H1 (cell line): ENCODE measurements at regions not wholly inside any gene's neighbourhood (a gene's known extent, or its start where the extent isn't known, plus 50 kb on each side); places are given as distances from the start of the nearest gene placed in this dataset.

Experiments used
- RAD21 ChIP-seq, 2 experiments: IDR thresholded peaks in 1 of 2; conservative IDR thresholded peaks in 1 of 2; 2 replicates each; pipeline ENCODE4 v1.6.1; 2011; ENCODE audit warnings: low read depth in 2 of 2, low read length in 2 of 2, improper control_type of control experiment in 1 of 2, inconsistent platforms in 1 of 2, mild to moderate bottlenecking in 1 of 2, moderate library complexity in 1 of 2
- RNF2 ChIP-seq: fragments of 200-900, 300-1000 bp; sonication (generic); IDR thresholded peaks from 2 replicates; pipeline ENCODE4 v1.7.1; 2016; ENCODE audit warnings: borderline replicate concordance, low read depth, mild to moderate bottlenecking, antibody characterized with exemption, low read length; ENCODE audit not compliant: poor library complexity, severe bottlenecking; ENCODE audit errors: missing control alignments
- SIN3A ChIP-seq, 2 experiments: IDR thresholded peaks in 1 of 2; conservative IDR thresholded peaks in 1 of 2; 2 replicates each; pipeline ENCODE4 v1.6.1; 2011 to 2012; ENCODE audit warnings: low read length in 2 of 2, improper control_type of control experiment in 1 of 2, low read depth in 1 of 2, mild to moderate bottlenecking in 1 of 2
- SP4 ChIP-seq: IDR thresholded peaks from 2 replicates; pipeline ENCODE4 v1.6.1; 2012; ENCODE audit warnings: low read length, inconsistent platforms
- TBP ChIP-seq: IDR thresholded peaks from 2 replicates; pipeline ENCODE4 v1.6.1; 2011; ENCODE audit warnings: low read depth, low read length, improper control_type of control experiment
- TF ChIP-seq, protein P1 (sequence below): fragments of 300-600 bp; sonication (generic); IDR thresholded peaks from 2 replicates; pipeline ENCODE4 v1.7.1; 2012; ENCODE audit warnings: low read length, moderate library complexity, mild to moderate bottlenecking, inconsistent platforms; ENCODE audit not compliant: insufficient replicate concordance
- TF ChIP-seq, protein P2 (sequence below): IDR thresholded peaks from 2 replicates; pipeline ENCODE4 v1.6.1; 2012; ENCODE audit warnings: low read length, inconsistent platforms
- TF ChIP-seq, protein P3 (sequence below): IDR thresholded peaks from 2 replicates; pipeline ENCODE4 v1.6.1; 2011; ENCODE audit warnings: low read depth, mild to moderate bottlenecking, low read length; ENCODE audit not compliant: insufficient read depth

DNA sequence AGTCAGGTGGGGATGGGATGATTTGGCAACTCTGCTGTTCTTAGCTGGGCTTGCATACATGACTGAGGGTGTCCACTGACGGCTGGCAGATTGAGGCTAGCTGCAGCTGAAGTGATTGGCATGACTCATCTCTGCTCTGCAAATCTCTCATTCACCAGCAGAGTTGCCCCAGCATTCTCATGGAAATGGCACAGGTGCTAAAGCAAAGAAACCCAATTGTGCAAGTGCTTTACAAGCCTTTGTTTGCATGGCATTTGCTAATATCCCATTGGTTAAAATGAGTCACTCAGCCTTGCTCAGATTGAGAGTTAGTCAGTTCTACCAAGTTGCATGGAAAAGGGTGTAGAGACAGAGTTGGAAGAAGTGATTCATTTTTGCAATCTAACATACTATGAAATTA lies 389.7 kb upstream of the FAR2 start (continued):
- TF ChIP-seq, protein P1, sequence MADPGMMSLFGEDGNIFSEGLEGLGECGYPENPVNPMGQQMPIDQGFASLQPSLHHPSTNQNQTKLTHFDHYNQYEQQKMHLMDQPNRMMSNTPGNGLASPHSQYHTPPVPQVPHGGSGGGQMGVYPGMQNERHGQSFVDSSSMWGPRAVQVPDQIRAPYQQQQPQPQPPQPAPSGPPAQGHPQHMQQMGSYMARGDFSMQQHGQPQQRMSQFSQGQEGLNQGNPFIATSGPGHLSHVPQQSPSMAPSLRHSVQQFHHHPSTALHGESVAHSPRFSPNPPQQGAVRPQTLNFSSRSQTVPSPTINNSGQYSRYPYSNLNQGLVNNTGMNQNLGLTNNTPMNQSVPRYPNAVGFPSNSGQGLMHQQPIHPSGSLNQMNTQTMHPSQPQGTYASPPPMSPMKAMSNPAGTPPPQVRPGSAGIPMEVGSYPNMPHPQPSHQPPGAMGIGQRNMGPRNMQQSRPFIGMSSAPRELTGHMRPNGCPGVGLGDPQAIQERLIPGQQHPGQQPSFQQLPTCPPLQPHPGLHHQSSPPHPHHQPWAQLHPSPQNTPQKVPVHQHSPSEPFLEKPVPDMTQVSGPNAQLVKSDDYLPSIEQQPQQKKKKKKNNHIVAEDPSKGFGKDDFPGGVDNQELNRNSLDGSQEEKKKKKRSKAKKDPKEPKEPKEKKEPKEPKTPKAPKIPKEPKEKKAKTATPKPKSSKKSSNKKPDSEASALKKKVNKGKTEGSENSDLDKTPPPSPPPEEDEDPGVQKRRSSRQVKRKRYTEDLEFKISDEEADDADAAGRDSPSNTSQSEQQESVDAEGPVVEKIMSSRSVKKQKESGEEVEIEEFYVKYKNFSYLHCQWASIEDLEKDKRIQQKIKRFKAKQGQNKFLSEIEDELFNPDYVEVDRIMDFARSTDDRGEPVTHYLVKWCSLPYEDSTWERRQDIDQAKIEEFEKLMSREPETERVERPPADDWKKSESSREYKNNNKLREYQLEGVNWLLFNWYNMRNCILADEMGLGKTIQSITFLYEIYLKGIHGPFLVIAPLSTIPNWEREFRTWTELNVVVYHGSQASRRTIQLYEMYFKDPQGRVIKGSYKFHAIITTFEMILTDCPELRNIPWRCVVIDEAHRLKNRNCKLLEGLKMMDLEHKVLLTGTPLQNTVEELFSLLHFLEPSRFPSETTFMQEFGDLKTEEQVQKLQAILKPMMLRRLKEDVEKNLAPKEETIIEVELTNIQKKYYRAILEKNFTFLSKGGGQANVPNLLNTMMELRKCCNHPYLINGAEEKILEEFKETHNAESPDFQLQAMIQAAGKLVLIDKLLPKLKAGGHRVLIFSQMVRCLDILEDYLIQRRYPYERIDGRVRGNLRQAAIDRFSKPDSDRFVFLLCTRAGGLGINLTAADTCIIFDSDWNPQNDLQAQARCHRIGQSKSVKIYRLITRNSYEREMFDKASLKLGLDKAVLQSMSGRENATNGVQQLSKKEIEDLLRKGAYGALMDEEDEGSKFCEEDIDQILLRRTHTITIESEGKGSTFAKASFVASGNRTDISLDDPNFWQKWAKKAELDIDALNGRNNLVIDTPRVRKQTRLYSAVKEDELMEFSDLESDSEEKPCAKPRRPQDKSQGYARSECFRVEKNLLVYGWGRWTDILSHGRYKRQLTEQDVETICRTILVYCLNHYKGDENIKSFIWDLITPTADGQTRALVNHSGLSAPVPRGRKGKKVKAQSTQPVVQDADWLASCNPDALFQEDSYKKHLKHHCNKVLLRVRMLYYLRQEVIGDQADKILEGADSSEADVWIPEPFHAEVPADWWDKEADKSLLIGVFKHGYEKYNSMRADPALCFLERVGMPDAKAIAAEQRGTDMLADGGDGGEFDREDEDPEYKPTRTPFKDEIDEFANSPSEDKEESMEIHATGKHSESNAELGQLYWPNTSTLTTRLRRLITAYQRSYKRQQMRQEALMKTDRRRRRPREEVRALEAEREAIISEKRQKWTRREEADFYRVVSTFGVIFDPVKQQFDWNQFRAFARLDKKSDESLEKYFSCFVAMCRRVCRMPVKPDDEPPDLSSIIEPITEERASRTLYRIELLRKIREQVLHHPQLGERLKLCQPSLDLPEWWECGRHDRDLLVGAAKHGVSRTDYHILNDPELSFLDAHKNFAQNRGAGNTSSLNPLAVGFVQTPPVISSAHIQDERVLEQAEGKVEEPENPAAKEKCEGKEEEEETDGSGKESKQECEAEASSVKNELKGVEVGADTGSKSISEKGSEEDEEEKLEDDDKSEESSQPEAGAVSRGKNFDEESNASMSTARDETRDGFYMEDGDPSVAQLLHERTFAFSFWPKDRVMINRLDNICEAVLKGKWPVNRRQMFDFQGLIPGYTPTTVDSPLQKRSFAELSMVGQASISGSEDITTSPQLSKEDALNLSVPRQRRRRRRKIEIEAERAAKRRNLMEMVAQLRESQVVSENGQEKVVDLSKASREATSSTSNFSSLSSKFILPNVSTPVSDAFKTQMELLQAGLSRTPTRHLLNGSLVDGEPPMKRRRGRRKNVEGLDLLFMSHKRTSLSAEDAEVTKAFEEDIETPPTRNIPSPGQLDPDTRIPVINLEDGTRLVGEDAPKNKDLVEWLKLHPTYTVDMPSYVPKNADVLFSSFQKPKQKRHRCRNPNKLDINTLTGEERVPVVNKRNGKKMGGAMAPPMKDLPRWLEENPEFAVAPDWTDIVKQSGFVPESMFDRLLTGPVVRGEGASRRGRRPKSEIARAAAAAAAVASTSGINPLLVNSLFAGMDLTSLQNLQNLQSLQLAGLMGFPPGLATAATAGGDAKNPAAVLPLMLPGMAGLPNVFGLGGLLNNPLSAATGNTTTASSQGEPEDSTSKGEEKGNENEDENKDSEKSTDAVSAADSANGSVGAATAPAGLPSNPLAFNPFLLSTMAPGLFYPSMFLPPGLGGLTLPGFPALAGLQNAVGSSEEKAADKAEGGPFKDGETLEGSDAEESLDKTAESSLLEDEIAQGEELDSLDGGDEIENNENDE, result no peak
- TF ChIP-seq SIN3A (conservative IDR thresholded peaks at IDR 0.05 in 1 of 2, IDR thresholded peaks at IDR 0.05 in 1 of 2; ENCODE audit: low read depth in 1 of 2, low read length in 2 of 2) (no peak), TBP (no peak), RAD21 (IDR thresholded peaks at IDR 0.05 in 1 of 2, conservative IDR thresholded peaks at IDR 0.05 in 1 of 2; ENCODE audit: low read depth in 2 of 2, low read length in 2 of 2) (peak in 1 of 2 experiments; percentile 28; a peak in 1 of 4 replicates), SP4 (no peak), RNF2 (no peak)
- TF ChIP-seq, protein P2, sequence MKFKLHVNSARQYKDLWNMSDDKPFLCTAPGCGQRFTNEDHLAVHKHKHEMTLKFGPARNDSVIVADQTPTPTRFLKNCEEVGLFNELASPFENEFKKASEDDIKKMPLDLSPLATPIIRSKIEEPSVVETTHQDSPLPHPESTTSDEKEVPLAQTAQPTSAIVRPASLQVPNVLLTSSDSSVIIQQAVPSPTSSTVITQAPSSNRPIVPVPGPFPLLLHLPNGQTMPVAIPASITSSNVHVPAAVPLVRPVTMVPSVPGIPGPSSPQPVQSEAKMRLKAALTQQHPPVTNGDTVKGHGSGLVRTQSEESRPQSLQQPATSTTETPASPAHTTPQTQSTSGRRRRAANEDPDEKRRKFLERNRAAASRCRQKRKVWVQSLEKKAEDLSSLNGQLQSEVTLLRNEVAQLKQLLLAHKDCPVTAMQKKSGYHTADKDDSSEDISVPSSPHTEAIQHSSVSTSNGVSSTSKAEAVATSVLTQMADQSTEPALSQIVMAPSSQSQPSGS, result peak; percentile 59; the same call in 1 of the 2 replicates
- TF ChIP-seq, protein P3, sequence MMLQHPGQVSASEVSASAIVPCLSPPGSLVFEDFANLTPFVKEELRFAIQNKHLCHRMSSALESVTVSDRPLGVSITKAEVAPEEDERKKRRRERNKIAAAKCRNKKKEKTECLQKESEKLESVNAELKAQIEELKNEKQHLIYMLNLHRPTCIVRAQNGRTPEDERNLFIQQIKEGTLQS, result 0 out of 2 replicates have a peak, but pooled peaks have one; percentile 45
